Myocyte (in vitro differentiated cells): ENCODE measurements at regions not wholly inside any gene's neighbourhood (a gene's known extent, or its start where the extent isn't known, plus 50 kb on each side); places are given as distances from the start of the nearest gene placed in this dataset.

Source experiments
- DNase-seq: peaks from one replicate; pipeline ENCODE4 v3.0.0-alpha.2; 2012; ENCODE audit warnings: low read depth

GRCh38 chr3:163056874-163057497, 1560.4 kb downstream of the OTOL1 start:
- DNase-seq = peak; percentile 62

- peak; percentile 11 for DNase-seq
These were observed 1561.6 kb downstream of the OTOL1 start for GRCh38 chr3:163058031-163058854.

GRCh38 chr3:163071713-163072112, 1575.1 kb downstream of the OTOL1 start:
- DNase-seq = peak; percentile 54
